ENCODE measurements at regions not wholly inside any gene's neighbourhood (a gene's known extent, or its start where the extent isn't known, plus 50 kb on each side); places are given as distances from the start of the nearest gene placed in this dataset.

DNA sequence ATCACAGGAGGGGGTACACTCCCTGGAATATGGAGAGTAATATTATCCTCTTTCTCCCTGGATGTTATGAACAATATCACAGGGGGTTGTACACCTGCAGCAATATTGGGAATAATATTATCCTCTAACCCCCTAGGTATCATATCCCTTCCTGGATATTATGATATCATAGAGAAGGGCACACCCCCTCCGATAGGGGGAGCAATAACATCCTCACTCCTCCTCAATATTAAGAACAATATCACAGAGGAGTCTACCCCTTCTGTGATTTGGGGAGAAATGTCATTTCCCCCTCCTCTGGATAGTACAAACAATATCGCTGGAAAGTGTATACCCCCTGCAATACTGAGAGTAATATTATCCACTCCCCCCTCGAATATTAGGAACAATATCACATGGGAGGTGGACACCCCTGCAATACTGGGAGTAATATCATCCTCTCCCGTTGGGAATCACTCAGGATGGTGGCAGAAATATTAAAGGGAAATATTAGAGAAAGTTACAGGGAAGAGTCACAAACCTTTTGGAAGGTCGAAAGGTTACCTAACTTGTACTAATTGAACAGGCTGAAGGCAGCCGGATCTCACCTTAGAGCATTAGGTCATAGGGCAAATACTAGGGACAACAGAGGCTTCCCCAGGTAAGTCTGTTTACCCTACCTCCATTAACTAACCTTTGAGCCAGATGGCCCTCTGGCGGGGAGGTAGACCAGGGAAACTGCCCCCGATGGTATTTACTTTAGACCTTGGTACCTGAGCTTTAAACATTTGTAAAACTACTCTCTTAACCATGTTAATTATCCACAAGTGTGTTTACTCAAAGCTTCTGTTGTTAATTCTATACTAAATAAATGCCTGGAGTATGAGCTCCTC is 57.5 kb upstream of the FREM1 start (continued):
- TF ChIP-seq, protein P1, sequence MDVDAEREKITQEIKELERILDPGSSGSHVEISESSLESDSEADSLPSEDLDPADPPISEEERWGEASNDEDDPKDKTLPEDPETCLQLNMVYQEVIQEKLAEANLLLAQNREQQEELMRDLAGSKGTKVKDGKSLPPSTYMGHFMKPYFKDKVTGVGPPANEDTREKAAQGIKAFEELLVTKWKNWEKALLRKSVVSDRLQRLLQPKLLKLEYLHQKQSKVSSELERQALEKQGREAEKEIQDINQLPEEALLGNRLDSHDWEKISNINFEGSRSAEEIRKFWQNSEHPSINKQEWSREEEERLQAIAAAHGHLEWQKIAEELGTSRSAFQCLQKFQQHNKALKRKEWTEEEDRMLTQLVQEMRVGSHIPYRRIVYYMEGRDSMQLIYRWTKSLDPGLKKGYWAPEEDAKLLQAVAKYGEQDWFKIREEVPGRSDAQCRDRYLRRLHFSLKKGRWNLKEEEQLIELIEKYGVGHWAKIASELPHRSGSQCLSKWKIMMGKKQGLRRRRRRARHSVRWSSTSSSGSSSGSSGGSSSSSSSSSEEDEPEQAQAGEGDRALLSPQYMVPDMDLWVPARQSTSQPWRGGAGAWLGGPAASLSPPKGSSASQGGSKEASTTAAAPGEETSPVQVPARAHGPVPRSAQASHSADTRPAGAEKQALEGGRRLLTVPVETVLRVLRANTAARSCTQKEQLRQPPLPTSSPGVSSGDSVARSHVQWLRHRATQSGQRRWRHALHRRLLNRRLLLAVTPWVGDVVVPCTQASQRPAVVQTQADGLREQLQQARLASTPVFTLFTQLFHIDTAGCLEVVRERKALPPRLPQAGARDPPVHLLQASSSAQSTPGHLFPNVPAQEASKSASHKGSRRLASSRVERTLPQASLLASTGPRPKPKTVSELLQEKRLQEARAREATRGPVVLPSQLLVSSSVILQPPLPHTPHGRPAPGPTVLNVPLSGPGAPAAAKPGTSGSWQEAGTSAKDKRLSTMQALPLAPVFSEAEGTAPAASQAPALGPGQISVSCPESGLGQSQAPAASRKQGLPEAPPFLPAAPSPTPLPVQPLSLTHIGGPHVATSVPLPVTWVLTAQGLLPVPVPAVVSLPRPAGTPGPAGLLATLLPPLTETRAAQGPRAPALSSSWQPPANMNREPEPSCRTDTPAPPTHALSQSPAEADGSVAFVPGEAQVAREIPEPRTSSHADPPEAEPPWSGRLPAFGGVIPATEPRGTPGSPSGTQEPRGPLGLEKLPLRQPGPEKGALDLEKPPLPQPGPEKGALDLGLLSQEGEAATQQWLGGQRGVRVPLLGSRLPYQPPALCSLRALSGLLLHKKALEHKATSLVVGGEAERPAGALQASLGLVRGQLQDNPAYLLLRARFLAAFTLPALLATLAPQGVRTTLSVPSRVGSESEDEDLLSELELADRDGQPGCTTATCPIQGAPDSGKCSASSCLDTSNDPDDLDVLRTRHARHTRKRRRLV (CRISPR knock-in tag; IDR thresholded peaks at IDR 0.05) = no peak
- TF ChIP-seq, protein P2, sequence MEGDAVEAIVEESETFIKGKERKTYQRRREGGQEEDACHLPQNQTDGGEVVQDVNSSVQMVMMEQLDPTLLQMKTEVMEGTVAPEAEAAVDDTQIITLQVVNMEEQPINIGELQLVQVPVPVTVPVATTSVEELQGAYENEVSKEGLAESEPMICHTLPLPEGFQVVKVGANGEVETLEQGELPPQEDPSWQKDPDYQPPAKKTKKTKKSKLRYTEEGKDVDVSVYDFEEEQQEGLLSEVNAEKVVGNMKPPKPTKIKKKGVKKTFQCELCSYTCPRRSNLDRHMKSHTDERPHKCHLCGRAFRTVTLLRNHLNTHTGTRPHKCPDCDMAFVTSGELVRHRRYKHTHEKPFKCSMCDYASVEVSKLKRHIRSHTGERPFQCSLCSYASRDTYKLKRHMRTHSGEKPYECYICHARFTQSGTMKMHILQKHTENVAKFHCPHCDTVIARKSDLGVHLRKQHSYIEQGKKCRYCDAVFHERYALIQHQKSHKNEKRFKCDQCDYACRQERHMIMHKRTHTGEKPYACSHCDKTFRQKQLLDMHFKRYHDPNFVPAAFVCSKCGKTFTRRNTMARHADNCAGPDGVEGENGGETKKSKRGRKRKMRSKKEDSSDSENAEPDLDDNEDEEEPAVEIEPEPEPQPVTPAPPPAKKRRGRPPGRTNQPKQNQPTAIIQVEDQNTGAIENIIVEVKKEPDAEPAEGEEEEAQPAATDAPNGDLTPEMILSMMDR (CRISPR knock-in tag; IDR thresholded peaks at IDR 0.05) = peak; percentile 69
- TF ChIP-seq HOXD1 (CRISPR knock-in tag; IDR thresholded peaks at IDR 0.05) = no peak
- TF ChIP-seq, protein P3, sequence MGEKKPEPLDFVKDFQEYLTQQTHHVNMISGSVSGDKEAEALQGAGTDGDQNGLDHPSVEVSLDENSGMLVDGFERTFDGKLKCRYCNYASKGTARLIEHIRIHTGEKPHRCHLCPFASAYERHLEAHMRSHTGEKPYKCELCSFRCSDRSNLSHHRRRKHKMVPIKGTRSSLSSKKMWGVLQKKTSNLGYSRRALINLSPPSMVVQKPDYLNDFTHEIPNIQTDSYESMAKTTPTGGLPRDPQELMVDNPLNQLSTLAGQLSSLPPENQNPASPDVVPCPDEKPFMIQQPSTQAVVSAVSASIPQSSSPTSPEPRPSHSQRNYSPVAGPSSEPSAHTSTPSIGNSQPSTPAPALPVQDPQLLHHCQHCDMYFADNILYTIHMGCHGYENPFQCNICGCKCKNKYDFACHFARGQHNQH (CRISPR knock-in tag; IDR thresholded peaks at IDR 0.05) = peak; percentile 73; the same call in 1 of the 2 replicates
- peak; percentile 94 for TF ChIP-seq NR2F6 (IDR thresholded peaks at IDR 0.05)
- peak; percentile 96 for TF ChIP-seq NR2F6 (CRISPR knock-in tag; IDR thresholded peaks at IDR 0.05)
- no peak; the same call in 1 of the 2 replicates for TF ChIP-seq HOXA5 (CRISPR knock-in tag; IDR thresholded peaks at IDR 0.05)
- no peak for TF ChIP-seq NKX3-1 (CRISPR knock-in tag; IDR thresholded peaks at IDR 0.05)
- TF ChIP-seq PHF8 (CRISPR knock-in tag; IDR thresholded peaks at IDR 0.05) = no peak
- TF ChIP-seq ZNF350 (CRISPR knock-in tag; IDR thresholded peaks at IDR 0.05; ENCODE audit: borderline replicate concordance, low read depth) = no peak
- no peak for TF ChIP-seq SNRNP70 (IDR thresholded peaks at IDR 0.05; ENCODE audit: low read depth, low read length)
- TF ChIP-seq ZNF235 (CRISPR knock-in tag; IDR thresholded peaks at IDR 0.05; ENCODE audit: borderline replicate concordance) = no peak
- no peak for TF ChIP-seq ZNF720 (CRISPR knock-in tag; IDR thresholded peaks at IDR 0.05)
- TF ChIP-seq ZNF138 (CRISPR knock-in tag; IDR thresholded peaks at IDR 0.05; ENCODE audit: low read depth) = no peak
- no peak for TF ChIP-seq ZNF780A (CRISPR knock-in tag; IDR thresholded peaks at IDR 0.05)
- peak; percentile 39; the same call in 1 of the 2 replicates for TF ChIP-seq EHMT2 (IDR thresholded peaks at IDR 0.05; ENCODE audit: borderline replicate concordance, low read depth, low read length)
- no peak for TF ChIP-seq TGIF2 (CRISPR knock-in tag; IDR thresholded peaks at IDR 0.05)
- TF ChIP-seq NFIB (CRISPR knock-in tag; IDR thresholded peaks at IDR 0.05; ENCODE audit: borderline replicate concordance) = no peak
- TF ChIP-seq ZNF101 (CRISPR knock-in tag; IDR thresholded peaks at IDR 0.05; ENCODE audit: borderline replicate concordance, low read depth) = no peak
- peak; percentile 30; the same call in 1 of the 2 replicates for TF ChIP-seq WIZ (CRISPR knock-in tag; IDR thresholded peaks at IDR 0.05)
- TF ChIP-seq, protein P4, sequence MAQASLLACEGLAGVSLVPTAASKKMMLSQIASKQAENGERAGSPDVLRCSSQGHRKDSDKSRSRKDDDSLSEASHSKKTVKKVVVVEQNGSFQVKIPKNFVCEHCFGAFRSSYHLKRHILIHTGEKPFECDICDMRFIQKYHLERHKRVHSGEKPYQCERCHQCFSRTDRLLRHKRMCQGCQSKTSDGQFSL (CRISPR knock-in tag; IDR thresholded peaks at IDR 0.05) = no peak
- no peak for TF ChIP-seq ZNF326 (CRISPR knock-in tag; IDR thresholded peaks at IDR 0.05; ENCODE audit: borderline replicate concordance)
- TF ChIP-seq NFYC (CRISPR knock-in tag; IDR thresholded peaks at IDR 0.05) = no peak
- TF ChIP-seq ZNF572 (CRISPR knock-in tag; IDR thresholded peaks at IDR 0.05) = no peak

Data from HepG2 (cell line).